NCI-H2227 (cell line): ENCODE measurements at regions not wholly inside any gene's neighbourhood (a gene's known extent, or its start where the extent isn't known, plus 50 kb on each side); places are given as distances from the start of the nearest gene placed in this dataset.

ENCODE experiments used
- DNase-seq: peaks from one replicate; lab custom pipeline; 2025; ENCODE audit not compliant: unreplicated experiment; lab: John Stamatoyannopoulos, UW

DNA sequence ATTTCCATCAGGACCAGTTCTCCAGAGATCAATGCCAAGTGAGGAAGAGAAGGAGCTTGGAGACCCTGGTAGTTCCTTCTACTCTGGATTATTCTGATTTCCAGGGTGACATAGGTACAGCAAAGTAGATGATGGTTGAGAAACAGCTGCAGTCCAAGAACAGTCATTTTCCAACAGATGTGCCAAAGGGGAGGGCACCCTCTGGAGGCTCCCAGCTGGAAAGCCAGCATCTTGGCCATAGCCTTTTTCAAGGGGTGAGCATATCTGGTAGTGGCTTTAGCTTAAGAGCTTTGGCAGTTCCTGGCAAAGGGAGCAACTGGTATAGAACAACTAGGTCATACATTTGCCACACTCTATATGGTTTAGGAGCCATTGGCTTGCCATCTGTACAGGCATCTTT lies 492.7 kb downstream of the RASEF start:
- DNase-seq: no peak

- no peak for DNase-seq
Observed at GRCh38 chr9:82571540-82571939, 491.4 kb downstream of the RASEF start.

- DNase-seq: no peak
Observed at GRCh38 chr9:82572146-82572545, 490.8 kb downstream of the RASEF start.

GRCh38 chr9:82574911-82575310 lies 488.0 kb downstream of the RASEF start:
- no peak for DNase-seq

GRCh38 chr9:82580921-82581320 lies 482.0 kb downstream of the RASEF start:
- no peak for DNase-seq

- DNase-seq: no peak
Observed at GRCh38 chr9:82581516-82581915, 481.4 kb downstream of the RASEF start.

- DNase-seq: no peak
Observed at GRCh38 chr9:82581935-82582334, 481.0 kb downstream of the RASEF start.

DNA sequence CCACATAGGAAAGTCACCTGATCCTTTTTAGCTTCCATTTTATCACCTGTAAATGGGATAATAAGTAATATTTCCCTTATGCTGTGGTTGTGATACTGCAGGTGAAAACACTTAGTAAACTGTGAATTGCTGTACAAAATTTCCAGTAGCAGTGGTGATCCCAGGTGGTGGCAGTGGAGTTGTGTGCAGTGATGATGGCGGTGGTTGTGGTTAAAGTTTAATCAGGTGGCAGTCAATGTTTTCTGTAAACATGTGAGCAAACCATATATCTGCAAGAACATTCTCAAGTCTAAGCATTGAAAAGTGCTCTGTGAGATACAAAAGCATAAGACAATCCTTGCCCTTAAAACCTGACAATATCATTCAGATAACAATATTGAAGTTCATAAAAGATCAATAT lies 480.2 kb downstream of the RASEF start:
- no peak for DNase-seq

- no peak for DNase-seq
Observed at GRCh38 chr9:82583524-82583923, 479.4 kb downstream of the RASEF start.

DNA sequence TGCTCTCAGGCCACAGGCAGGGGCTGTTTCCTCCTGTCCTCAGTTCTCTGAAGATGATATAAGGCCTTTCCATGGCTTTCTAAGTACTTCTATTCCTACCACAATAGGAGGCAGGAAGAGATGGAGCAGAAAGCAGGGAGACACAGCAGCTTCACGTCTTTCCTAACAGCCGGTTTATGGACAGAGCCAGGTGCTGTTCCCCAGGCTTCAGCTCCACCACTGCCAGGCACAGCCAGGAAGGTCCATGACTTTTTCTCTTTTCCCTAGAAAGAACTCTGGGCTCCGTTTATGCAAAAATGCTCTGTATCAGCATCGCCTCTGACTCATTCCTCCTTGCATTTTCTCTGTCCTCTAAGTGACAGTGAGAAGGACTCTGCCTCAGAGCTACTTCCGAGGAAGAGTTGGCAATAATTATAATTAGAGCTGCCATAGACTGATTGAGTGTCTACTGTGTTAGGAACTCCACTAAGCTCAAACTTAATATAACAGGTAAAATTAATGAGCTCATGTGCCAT lies 478.5 kb downstream of the RASEF start:
- DNase-seq: no peak

DNA sequence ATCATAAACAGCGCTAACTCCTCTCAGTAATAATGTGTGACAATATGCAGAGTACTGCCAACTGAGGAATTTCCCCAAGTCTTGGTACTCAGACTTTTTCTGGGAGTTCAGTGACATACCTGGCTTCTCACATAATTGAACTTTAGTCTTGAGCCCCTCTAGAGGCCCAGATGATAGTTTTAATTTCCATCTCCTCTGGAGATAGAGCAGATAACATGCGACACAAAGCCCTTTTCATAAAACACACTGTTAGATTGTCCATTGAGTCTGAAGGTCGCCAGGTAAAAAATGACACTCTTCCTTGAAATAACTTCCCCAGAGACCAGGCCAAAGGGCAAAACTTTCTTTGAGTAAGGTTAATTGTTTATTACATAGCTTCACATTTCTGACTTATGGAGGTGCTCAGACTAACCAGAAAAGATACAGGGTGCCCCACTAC lies 476.0 kb downstream of the RASEF start:
- DNase-seq: no peak

GRCh38 chr9:82588301-82589180 lies 474.4 kb downstream of the RASEF start:
- DNase-seq: no peak

DNA sequence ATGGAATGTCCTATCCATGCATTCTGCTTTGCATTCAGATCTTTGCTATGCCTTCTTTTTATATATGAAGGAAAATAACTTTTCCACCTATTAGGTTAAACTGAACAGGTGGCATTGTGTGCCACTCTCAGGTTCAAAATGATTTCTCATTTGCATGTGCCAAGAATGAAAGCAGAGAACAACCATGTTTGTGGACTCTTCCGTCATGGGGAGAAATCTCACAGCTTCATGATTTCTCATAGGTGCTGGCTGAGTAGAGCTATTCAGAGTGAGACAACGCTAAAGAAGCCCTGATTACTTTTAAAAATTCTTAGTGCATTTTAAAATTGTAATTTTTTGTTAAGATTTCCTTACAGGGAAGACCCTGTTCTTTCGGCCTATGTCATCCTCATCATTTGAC lies 472.1 kb downstream of the RASEF start:
- DNase-seq: no peak

DNA sequence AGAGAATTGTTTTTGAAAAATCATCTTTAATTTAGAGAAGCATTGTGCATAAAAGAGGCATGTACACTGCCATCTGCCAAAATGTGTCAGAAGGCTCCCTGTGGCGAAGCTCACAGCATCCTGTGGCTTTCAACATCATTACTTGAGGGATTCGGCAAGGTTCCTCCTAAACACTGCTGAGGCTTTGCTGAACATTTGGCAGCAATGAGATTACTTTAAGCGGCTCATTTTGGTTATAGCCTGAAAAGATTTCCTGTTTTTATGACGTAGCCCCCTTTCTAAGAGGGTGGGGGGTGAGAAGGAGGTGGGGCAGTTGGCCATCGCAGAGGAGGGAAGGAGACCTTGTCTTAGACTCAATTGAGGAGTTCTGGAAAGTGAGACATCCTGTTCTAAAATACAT lies 469.4 kb downstream of the RASEF start:
- DNase-seq: no peak

- no peak for DNase-seq
Observed at GRCh38 chr9:82597241-82598203, 465.4 kb downstream of the RASEF start.

GRCh38 chr9:82598241-82599039 lies 464.5 kb downstream of the RASEF start:
- no peak for DNase-seq

DNA sequence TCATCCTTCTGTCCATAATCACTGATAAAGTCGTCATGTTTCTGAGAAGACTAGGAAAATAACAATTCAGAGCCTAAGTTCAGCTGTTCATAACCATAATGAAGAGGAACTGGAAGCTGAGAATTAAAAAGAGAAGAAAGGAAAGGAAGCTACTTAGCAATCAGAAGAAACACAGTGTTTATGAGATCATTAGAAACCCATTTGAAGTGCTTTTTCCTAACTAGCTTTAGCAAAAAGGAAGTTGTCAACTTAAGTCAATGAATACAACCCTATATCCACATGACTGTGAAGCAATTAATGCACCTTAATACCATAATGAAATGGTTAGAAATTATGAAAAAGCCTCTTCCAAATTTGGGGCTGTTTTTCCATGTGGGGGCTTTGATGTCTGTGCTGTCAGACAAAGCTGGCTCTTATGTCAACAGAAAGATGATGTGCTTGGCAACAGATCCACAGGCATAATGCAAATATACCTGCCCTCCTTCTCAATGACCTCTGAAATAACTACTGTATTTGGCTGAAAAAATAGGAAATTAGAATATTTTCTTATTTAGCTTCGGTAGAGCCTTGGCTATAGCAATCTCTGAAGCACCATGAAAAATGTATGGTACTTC lies 463.5 kb downstream of the RASEF start:
- DNase-seq: no peak

DNA sequence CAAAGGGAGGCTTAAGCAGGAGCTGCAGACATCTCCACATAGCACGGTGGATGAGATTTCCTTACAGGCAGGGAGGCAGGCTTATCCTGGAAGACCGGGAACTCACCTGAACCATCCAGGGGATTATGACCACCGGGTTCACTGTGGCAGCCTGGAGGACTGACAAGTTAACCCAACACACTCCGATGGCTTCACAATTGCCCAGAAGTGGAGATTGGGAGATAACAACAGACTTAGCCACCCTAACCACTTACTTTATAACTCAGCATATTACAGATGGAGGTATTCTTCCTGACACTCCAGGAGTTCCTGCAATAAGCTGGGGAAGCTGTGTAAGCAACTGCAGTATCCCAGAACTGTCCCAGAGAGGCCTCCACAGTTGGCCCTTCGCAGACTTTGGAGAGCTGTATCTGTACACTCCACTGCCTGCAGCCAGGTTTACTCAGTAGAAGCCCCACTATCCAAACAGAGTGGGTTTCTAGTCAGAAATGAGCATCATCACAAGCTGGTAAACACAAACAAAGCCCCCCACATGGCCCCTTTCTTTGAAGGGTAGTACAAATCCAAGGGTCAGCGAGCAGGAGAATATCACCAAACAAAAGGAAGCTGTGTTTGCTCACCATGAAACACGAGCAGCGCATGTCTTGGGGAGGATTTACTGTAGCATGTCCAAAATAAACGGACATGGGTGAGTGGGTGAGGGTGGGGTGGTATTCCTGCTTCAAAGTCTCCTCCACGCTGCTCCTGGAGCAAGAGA lies 462.2 kb downstream of the RASEF start:
- no peak for DNase-seq

DNA sequence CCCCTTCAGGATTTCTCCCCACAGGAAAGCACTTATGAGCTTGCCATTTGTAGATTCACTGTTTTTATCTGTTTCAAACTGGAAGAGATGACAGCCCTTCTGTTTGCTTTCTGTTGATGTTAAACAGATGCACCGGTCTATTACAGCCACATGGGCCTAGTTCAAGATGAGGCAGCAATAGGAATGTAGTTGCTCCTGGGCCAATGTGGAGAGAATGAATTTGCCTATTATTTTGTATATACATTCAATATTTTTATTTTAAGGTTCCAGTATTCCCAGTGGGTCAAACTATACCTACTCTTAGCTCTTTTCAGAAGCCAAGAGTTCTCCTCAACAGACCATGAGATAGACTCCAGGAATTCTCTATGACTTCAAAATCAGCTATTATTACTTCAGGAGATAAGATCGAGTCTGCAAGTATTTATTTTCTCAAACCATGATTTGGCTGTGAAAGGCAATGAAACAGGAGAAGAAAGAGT lies 461.6 kb downstream of the RASEF start:
- no peak for DNase-seq
